ENCODE measurements at regions not wholly inside any gene's neighbourhood (a gene's known extent, or its start where the extent isn't known, plus 50 kb on each side); places are given as distances from the start of the nearest gene placed in this dataset.

DNA sequence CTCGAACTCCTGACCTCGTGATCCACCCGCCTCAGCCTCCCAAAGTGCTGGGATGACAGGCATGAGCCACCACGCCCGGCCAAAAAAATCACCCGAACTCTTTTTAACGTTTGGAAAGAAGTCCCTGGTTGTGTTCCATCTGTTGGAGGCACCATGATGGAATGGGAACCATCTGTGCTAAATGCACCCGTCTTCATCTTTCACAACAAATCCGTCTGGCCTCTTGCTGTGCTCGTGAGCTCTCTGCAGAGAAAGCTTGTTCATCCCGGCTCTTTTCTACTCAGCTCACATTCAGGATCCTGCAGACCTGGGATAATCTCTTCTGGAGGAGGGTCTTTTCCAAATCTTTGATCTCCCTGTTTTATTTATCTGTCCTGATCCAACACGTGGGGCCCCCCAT lies 188.8 kb downstream of the CRLF2 start:
- TF ChIP-seq POLR2A (IDR thresholded peaks at IDR 0.05) (no peak), POLR2AphosphoS5 (IDR thresholded peaks at IDR 0.05) (no peak), EP300 (IDR thresholded peaks at IDR 0.05; ENCODE audit: low read depth) (no peak)
- TF ChIP-seq, protein P1, sequence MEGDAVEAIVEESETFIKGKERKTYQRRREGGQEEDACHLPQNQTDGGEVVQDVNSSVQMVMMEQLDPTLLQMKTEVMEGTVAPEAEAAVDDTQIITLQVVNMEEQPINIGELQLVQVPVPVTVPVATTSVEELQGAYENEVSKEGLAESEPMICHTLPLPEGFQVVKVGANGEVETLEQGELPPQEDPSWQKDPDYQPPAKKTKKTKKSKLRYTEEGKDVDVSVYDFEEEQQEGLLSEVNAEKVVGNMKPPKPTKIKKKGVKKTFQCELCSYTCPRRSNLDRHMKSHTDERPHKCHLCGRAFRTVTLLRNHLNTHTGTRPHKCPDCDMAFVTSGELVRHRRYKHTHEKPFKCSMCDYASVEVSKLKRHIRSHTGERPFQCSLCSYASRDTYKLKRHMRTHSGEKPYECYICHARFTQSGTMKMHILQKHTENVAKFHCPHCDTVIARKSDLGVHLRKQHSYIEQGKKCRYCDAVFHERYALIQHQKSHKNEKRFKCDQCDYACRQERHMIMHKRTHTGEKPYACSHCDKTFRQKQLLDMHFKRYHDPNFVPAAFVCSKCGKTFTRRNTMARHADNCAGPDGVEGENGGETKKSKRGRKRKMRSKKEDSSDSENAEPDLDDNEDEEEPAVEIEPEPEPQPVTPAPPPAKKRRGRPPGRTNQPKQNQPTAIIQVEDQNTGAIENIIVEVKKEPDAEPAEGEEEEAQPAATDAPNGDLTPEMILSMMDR (IDR thresholded peaks at IDR 0.05), result no peak
